ENCODE measurements at regions not wholly inside any gene's neighbourhood (a gene's known extent, or its start where the extent isn't known, plus 50 kb on each side); places are given as distances from the start of the nearest gene placed in this dataset.

- no peak for TF ChIP-seq POLR2AphosphoS5 (IDR thresholded peaks at IDR 0.05)
- TF ChIP-seq, protein P1, sequence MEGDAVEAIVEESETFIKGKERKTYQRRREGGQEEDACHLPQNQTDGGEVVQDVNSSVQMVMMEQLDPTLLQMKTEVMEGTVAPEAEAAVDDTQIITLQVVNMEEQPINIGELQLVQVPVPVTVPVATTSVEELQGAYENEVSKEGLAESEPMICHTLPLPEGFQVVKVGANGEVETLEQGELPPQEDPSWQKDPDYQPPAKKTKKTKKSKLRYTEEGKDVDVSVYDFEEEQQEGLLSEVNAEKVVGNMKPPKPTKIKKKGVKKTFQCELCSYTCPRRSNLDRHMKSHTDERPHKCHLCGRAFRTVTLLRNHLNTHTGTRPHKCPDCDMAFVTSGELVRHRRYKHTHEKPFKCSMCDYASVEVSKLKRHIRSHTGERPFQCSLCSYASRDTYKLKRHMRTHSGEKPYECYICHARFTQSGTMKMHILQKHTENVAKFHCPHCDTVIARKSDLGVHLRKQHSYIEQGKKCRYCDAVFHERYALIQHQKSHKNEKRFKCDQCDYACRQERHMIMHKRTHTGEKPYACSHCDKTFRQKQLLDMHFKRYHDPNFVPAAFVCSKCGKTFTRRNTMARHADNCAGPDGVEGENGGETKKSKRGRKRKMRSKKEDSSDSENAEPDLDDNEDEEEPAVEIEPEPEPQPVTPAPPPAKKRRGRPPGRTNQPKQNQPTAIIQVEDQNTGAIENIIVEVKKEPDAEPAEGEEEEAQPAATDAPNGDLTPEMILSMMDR (IDR thresholded peaks at IDR 0.05), result no peak
- no peak for TF ChIP-seq EP300 (IDR thresholded peaks at IDR 0.05; ENCODE audit: low read depth)
- no peak for TF ChIP-seq POLR2A (IDR thresholded peaks at IDR 0.05)
These were observed 185.5 kb upstream of the SDK2 start for GRCh38 chr17:73829676-73830280.

Data from transverse colon (tissue), 4 donors.